HG02870 (cell line): ENCODE measurements at regions not wholly inside any gene's neighbourhood (a gene's known extent, or its start where the extent isn't known, plus 50 kb on each side); places are given as distances from the start of the nearest gene placed in this dataset.
"Not testable (repeated sequence)": the region's sequence is repeated elsewhere in the genome, so short reads cannot be mapped to it uniquely, and the experiment has no call there.

Experiments used
- ATAC-seq: cut with Tn5 transposase; IDR thresholded peaks from one replicate; pipeline ENCODE4 v1.9.1; 2021; ENCODE audit warnings: mild to moderate bottlenecking, moderate library complexity; ENCODE audit not compliant: unreplicated experiment

DNA sequence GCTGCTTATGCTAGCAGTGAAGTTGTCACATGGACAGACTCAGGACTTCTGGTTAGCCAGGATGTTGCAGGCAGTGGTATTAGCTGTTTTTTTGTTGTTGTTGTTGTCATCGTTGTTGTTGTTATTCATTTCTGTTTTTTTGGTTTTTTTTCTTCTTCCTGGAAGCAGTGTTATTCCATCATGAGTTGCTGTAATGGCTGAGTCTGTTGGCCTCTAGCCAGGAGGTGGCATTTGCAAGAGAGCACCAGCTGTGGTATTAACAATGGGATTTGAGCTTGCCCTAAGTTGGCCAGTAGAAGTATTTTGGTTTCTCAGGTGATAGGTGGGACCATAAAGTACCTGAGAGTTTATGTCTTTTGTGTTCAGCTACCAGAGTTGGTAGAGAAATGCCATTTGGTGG, 561.1 kb downstream of the KCTD16 start:
- no peak for ATAC-seq

DNA sequence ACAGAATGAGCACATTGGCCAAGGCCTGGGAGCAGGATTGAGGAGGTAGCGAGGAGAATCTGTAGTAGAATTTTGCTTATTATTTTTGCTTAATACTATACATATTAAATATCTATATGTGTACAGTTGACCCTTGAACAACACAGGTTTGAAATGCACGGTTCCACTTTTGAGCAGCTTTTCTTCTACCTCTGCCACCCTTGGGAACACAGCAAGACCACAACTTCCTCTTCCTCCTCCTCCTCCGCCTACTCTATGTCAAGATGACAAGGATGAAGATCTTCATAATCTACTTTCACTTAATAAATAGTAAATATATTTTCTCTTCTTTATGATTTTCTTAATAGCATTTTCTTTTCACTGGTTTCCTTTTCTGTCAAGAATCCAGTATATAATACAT, 541.4 kb downstream of the KCTD16 start:
- peak; percentile 70 for ATAC-seq

DNA sequence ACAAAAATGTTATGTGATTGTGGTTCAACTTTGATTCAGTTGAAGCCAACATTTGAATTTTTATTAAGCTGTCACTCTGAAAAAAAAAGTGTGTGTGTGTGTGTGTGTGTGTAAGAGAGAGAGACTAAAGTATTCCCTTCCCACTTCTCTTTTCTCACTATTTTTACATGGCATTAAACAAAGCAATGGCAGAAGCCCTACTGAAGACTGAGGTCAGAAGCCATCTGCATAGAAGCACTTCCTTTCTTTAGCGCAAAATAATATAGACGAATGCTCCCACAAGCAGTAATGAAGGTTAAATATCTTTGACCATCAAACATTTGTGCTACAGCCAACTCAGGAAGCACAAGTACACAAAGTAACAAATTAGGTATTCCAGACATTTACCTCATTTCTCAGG, 540.5 kb downstream of the KCTD16 start:
- no peak for ATAC-seq

DNA sequence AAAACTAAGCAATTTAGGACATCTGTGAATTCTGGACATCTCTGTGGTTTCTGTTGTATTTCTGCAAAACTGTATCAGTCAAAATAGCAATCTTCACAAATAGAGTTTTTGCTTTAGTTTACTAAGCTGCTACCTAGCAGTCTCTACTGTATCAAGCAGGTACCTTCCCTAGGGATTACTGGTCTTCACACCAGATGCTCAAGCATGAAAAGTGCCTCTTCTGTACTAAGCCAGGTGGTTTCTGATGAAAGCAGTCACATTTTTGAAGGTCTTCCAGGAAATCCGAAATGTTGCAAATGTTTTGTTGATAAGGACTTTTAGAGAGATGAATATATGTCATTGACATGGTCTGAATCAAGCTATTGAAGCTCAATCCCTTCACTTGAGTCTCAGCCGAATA, 540.0 kb downstream of the KCTD16 start:
- ATAC-seq = no peak

DNA sequence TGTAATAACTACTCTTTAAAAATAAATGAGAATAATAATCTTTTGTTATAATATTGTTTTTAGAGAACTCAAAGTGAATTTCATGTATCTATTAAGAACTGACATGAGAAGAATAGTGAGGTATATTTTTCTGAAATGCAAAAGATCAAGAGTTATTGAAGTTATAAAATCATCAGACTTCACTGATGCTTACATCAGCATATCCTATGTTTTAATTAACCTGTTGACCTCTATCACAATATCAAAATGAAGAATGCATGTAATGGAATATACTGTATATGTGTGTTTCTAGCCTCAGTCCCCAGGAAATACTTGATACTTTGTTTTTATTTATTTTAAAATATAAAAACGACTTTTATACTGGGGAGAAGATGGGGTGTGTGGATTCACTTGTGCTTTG, 533.1 kb downstream of the KCTD16 start:
- ATAC-seq = no peak

DNA sequence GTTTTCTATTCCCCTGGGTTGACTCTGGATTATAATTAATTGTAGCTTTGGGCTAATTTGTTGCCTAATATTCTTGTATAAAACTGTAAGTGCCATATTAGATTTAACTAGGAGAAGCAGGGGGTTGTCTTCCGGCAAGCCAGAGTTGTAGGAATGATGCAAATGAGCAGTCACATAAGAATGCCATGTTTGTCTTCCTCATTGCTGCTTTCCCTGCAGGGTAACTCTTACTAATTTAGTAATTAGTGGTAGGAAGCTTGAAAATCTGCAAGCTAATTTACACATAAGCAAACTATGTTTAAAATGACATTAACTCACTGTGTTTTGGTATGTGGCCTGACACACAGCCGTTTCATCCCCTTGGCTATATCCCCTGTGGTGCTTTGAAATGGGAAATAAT, 527.8 kb downstream of the KCTD16 start:
- ATAC-seq = no peak

DNA sequence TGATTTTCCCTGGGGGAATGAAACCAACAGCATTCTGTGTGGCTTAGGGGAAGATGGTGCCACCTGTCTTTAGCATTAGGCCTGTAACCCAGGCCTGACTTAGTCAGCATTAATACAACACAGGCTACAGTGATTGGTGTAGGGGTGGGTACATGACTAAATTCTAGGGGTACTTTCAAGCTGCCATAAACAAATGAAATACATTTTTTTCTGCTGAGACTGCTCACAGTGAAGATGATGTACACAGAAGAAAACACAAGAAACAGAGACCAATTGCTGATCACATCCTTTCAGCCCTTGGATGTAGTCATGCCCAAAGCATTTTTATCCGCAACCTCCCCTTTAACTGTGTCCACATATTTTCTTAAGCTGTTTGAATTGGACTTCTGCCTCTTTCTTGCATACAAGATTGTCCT, 527.2 kb downstream of the KCTD16 start:
- no peak for ATAC-seq

DNA sequence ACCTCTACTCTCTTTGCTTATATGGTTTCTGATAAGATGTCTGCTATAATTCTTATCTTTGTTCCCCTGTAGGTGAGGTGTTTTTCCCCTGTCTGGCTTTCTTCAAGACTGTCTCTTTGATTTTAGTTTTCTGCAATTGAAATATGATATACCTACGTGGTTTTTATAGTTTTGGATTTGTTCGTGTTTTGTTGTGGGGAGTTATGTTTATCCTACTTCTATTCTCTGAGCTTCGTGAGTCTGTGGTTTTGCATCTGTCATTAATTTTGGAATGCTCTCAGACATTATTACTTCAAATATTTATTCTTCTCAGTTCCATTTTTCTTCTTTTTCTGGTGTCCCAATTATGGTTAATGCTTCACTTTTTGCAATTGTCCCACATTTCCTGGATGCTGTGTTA, 521.3 kb downstream of the KCTD16 start:
- no peak for ATAC-seq

DNA sequence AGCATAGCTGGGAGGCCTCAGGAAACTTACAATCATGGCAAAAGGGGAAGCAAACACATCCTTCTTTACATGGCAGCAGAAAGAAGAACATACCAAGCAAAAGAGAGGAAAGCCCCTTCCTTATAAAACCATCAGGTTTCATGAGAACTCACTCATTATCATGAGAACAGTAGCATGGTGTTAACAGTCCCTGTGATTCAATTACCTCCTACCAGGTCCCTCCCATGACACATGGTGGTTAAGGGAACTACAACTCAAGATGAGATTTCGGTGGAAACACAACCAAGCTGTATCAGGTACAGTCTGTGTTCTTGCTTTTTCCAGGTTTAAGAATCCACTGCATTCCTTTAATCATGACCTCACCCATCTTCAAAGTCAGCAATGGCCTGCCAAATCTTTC, 514.2 kb downstream of the KCTD16 start:
- ATAC-seq = no peak

DNA sequence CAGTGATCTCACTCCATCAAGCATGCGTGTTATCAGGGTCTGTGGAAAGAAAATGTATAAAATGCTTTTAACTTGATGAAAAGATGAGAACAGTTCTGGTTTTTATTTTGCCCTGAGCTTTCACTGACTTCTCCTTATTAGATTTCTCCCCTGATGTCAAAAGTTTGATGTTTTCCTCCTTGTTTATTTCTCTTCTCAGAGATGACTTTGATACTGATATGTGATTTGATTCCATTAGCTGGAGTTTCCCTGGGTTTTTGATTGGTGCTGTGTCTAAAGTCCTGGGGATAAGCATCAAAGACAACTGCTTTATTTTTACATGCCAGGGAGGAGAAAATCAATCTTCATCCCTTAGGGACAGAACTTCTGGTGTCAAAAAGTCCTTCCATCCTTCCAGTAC, 510.0 kb downstream of the KCTD16 start:
- ATAC-seq = no peak

DNA sequence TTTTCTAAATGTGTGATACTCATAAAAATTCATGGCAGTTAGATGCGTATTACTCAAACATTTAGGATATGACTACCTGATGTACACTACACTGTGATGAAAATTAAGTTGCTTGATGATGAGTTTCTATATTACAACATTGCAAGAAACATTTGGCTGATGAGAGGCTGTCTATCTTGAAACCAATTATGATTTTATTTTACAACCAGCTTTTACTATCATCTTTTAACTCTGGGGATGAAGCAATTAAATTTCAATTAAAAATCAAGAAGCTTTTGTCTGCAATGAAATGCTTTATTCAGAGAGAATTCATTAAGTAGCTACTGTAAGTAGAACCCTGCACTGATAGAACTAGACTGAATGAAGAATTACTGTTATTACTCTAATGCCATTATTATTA, 500.4 kb downstream of the KCTD16 start:
- ATAC-seq = no peak

DNA sequence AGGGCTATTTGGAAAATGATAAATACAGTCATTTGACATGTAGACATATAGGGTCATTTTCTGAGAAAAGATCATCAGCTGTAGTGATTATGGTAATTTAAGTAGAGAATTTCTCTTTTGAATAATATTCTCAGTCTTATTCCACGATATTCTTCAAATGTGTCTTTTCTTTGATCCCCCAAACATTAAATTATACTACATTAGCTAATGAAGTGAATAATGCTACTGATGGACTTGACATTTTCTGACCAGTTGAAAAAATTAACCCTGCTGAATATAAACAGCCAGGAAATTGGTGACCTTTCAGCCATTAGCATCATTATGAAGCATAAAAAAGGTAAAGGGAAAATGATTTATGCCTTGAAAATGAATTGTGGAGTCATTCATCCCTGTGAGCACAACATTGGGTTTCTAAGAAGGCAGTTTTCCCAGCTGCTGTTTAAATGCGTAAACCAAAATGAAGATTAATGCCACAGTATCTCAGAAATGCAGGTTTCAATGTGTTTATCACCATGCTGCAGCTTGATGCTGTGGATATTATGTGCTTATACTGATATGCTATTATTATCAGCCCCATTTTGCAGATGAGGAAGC, 489.1 kb downstream of the KCTD16 start:
- no peak for ATAC-seq

DNA sequence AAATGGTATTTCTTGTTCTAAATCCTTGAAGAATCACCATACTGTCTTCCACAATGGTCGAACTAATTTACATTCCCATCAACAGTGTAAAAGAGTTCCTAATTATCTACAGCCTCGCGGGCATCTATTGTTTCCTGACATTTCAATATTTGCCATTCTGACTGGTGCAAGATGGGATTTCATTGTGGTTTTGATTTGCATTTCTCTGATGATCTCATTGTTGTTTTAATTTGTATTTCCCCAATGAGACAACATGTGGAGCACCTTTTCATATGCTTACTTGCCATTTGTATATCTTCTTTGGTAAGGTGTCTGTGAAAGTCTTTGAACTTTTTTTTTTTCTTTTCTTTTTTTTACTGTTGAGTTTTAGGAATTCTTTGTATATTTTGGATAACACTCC, 473.6 kb downstream of the KCTD16 start:
- ATAC-seq = no peak

DNA sequence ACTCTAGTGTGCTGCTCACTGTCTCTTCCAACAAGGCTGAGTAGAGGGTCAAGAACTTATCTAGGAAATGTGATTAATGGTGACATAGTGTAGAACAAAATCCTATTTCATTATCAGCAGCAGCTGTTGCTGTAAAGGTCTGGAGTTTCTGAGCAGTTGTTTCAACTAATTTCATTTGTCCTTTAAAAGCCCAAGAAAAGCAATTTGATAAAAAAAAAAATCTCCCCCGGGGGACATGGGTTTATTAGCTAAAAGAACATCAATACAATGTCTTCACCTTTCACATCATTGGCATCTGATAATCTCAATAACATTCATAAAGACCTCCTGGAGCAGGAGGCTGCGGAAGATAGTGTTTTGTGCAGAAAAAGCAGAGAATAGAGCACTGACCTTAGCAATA, 468.1 kb downstream of the KCTD16 start:
- ATAC-seq = no peak

DNA sequence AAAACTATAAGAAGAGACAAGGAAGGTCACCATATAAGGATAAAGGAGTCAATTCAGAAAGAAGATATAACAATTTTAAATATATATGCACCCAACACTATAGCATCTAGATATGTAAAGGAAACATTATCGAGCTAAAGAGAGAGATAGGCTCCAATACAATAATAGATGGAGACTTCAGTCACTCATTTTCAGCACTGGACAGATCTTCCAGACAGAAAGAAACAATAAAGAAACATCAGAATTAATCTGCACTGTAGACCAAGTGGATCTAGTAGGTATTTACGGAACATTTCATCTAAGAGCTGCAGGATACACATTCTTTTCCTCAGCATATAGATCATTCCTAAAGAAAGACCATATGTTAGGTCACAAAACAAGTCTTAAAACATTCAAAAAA, 463.5 kb downstream of the KCTD16 start:
- no peak for ATAC-seq

DNA sequence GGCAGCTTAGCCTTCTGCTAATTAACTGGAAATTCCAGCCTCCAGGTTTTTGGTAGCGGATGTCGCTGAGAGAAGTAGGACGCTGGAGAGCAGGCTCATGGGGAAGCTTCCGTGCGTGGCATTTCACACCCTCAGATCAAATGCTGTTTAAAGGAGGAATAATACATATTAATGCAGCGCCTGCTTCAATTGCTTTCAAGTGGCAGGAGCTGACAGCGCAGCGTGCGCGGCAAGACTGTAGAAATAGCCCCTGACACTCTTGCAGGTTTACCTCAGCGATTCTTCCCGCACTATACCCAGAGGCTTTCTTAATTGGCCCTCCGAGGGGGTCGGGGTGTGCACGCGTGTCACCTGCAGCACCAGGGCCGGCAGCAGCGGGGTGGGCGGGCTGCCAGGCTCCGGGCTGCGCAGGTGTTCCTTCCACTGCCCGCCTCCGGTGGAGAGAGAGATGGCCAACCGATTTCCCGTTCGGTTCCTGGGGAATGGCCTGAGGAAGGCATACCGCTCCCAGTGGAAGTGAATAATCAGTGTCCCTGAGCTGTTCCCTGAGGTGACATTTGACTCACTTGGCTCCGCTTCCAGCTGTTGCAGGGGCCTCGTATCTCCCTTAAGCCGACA, 427.9 kb downstream of the KCTD16 start:
- no peak for ATAC-seq

DNA sequence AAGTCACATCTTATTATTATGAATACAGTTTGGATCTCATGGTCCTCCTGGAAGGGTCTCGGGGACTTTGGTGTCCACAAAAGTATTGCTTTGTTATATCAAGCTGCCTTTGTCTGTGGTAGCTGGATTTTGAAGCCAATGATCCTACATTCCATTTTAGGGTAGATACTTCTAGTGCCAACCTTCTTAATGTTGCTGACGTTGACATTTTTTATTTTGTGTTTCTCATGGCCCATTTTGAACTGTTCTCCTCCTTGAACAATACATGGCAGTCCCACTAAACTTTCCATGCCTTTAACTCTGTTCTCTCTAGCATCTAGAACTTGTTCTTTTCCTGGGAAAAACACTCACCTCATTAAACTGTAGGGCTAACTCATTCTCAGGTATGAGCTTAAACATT, 425.8 kb downstream of the KCTD16 start:
- ATAC-seq = no peak

DNA sequence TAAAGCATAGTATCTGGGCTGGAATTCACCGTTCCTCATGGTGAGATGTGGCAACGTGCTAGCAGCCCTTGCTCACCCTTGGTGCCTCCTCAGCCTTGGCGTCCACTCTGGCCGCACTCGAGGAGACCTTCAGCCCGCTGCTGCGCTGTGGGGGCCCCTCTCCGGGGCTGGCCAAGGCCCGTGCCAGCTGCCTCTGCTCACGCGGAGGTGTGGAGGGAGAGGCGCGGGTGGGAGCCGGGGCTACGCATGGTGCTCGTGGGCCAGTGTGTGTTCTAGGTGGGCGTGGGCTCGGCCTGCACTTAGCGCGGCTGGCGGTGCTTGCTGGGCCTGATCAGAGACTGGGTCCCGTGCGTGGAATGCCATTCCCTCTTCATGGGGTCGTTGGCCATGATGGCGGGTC, 424.2 kb downstream of the KCTD16 start:
- ATAC-seq = no peak

DNA sequence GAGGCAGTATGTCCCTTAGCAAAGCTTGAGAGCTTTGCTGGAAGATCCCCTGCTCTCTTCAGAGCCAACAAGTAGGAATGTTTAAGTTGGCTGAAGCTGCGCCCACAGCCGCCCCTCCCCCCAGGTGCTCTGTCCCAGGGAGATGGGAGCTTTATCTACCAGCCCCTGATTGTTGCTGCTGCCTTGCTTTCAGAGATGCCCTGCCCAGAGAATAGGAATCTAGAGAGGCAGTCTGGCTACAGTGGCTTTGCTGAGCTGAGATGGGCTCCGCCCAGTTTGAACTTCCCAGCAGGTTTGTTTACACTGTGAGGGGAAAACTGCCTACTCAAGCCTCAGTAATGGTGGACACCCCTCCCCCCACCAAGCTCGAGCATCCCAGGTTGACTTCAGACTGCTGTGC, 423.6 kb downstream of the KCTD16 start:
- ATAC-seq = not testable (repeated sequence)

DNA sequence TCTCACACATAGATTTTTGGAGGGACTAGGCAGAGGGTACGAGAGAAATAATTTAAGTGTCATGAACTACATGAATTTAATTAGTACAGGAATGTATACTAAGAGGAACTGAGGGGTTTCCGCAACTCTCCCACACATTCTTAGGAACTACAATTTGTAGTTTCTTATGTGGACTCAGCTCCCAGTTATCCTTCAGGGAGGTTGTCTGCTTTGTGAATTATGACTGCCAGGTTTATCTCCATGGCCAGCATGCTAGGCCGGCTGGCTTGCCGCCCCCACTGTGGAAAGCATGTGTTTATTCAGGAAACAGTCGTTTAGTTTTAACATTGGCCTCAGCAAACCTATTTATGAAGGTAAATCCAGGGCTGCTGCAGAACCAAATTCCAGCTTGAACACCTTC, 415.0 kb downstream of the KCTD16 start:
- ATAC-seq = no peak

DNA sequence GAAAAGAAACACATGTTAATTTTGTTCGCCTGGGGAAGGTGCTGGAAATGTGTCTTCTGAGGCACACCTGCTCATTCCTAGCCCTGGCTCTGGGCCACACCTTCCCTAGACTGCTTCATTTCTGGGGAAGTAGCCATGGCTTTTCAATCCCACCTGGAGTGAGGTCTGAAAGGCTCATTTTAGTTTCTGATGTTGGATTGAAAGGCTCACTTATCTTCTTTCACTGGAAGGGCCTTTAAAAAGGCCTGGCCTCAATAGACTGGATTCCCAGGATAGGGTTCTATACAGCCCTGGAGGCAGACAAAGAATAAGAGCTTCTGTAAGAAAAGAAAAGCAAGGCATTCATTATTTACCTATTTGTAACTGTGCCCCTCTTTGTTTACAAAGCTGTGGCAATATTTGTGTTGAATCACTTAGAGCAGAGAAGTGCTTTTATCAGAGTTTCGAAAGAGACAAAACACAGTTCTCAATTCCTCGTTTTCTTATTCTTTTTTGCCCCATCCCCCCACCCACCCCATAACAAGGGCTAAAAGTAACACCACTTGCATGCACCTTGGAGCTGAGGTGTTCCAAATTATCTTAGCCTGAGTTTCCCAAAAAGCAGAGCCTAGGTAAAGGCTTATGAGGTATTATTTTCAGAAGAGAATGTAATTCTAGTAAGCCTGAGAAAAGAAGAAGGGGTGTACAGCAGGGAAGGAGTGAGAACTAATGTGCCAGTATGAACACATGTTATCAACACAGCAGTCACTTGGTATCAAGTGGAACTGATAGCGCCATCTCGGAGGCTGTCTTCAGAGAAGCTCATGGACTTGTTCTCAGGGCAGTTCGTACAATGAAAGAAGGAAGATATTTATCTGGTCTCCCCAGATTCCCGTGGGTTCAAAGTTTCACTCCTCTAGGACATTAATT, 413.1 kb downstream of the KCTD16 start:
- ATAC-seq = no peak

DNA sequence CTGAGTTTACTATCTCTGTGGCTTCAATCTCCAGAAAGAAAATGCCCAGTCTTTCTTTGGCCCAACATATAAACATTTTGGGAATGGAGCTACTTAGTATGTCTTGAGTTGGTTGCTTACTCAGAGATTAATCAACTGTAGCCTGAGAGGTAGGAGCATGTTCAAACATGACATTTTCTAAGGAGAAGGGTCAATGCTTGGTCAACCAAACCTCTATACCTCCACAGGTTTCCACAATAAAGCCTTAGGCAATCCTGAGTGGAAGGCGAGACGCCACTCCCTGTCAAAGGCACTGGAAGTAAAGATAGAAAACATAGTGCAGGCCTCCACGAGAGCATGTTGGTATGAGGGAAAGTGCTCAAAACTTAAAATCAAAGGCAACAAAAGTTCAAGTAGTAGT, 411.4 kb downstream of the KCTD16 start:
- ATAC-seq = no peak
